ENCODE measurements at regions not wholly inside any gene's neighbourhood (a gene's known extent, or its start where the extent isn't known, plus 50 kb on each side); places are given as distances from the start of the nearest gene placed in this dataset.
"Not testable (repeated sequence)": the region's sequence is repeated elsewhere in the genome, so short reads cannot be mapped to it uniquely, and the experiment has no call there.

DNA sequence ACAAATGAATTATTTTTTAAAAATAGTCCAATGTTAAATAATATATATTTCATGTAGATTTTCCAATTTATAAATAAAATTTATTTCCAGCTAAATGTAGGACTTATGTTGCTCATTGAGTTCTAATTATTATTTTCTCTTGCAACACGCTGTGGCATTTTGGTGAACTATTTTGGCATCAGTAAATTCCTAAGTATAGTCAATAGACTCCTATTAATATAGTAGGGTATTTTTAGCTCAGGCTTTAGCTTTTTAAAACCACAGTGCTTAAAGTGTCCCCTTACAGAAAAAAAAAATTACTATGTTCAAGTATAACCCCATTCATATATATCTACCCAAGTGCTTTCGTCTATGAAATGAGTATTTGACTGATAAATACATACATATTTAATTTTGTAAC, 919.2 kb upstream of the SOX9 start:
- no peak for DNase-seq
- Histone ChIP-seq H2BK12ac (ENCODE audit: low read length) (no peak overlapping the region), H2AFZ (ENCODE audit: insufficient read depth, low read length, poor library complexity) (no peak overlapping the region), H2BK5ac (ENCODE audit: low read depth, low read length, poor library complexity) (no peak overlapping the region), H3K9me3 (ENCODE audit: insufficient read depth, low read depth, low read length) (no peaks in the 10 kb centered on the region), H3K18ac (ENCODE audit: low read length) (no peak overlapping the region), H3K23ac (ENCODE audit: low read length) (no peak overlapping the region), H2BK120ac (ENCODE audit: insufficient read depth, low read length, poor library complexity) (no peak overlapping the region), H3K27ac (ENCODE audit: low read depth, low read length) (no peak overlapping the region), H4K8ac (ENCODE audit: low read depth, low read length) (no peak overlapping the region), H2AK5ac (ENCODE audit: low read length) (no peak overlapping the region), H3K4me3 (ENCODE audit: low read depth, low read length) (no peak overlapping the region), H3K27me3 (ENCODE audit: insufficient read depth, low read length) (no peaks in the 10 kb centered on the region), H3K79me1 (ENCODE audit: low read length) (no peaks in the 10 kb centered on the region), H4K12ac (ENCODE audit: low read depth, low read length) (no peak overlapping the region), H3K4ac (ENCODE audit: low read depth, low read length) (no peak overlapping the region), H3K36me3 (ENCODE audit: control insufficient read depth in 1 of 2, insufficient read depth in 2 of 2, low read length in 2 of 2) (no peaks in the 10 kb centered on the region), H3K79me2 (ENCODE audit: control insufficient read depth, insufficient read depth, low read length, poor library complexity) (no peaks in the 10 kb centered on the region), H3K4me2 (ENCODE audit: low read length) (no peak overlapping the region), H3K14ac (ENCODE audit: low read length) (no peak overlapping the region), H4K91ac (ENCODE audit: low read depth, low read length) (no peak overlapping the region), H3K9ac (ENCODE audit: low read length) (no peak overlapping the region), H3K4me1 (ENCODE audit: control insufficient read depth in 1 of 2, insufficient read depth in 2 of 2, low read length in 2 of 2) (no peaks in the 10 kb centered on the region)
- WGBS (ENCODE audit: extremely low coverage, insufficient coverage, insufficient read length): no CpG with 5 or more reads among the region's 2 CpGs

DNA sequence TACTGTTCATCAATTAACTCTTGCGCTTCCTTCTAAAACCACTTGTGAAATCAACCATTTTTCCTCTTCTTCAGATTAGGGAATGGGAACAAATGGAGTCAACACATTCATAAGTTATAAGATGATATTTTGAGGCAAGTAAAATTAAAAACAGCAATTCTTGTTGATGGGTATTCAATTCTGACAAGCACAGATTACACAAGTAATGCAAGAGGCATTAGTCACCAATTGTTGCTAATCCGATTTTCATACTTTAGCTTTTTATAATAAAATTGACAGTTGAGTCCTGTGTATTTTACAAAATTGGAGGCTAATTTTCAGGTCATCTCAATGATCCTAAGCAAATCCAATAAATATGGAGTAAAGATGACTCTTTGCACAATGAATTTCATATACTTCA, 918.4 kb upstream of the SOX9 start:
- no peak overlapping the region for H2BK120ac ChIP-seq (ENCODE audit: insufficient read depth, low read length, poor library complexity)
- no peak overlapping the region for H4K91ac ChIP-seq (ENCODE audit: low read depth, low read length)
- no peak overlapping the region for H4K12ac ChIP-seq (ENCODE audit: low read depth, low read length)
- no peak overlapping the region for H4K8ac ChIP-seq (ENCODE audit: low read depth, low read length)
- no peak for DNase-seq
- no peaks in the 10 kb centered on the region for H3K79me1 ChIP-seq (ENCODE audit: low read length)
- H3K9ac ChIP-seq (ENCODE audit: low read length): no peak overlapping the region
- H2AFZ ChIP-seq (ENCODE audit: insufficient read depth, low read length, poor library complexity): no peak overlapping the region
- H2AK5ac ChIP-seq (ENCODE audit: low read length): no peak overlapping the region
- H3K14ac ChIP-seq (ENCODE audit: low read length): no peak overlapping the region
- no peaks in the 10 kb centered on the region for H3K27me3 ChIP-seq (ENCODE audit: insufficient read depth, low read length)
- H3K18ac ChIP-seq (ENCODE audit: low read length): no peak overlapping the region
- H2BK5ac ChIP-seq (ENCODE audit: low read depth, low read length, poor library complexity): no peak overlapping the region
- no peak overlapping the region for H3K4me2 ChIP-seq (ENCODE audit: low read length)
- no peak overlapping the region for H3K27ac ChIP-seq (ENCODE audit: low read depth, low read length)
- H3K4ac ChIP-seq (ENCODE audit: low read depth, low read length): no peak overlapping the region
- no peaks in the 10 kb centered on the region for H3K36me3 ChIP-seq (ENCODE audit: control insufficient read depth in 1 of 2, insufficient read depth in 2 of 2, low read length in 2 of 2)
- H3K23ac ChIP-seq (ENCODE audit: low read length): no peak overlapping the region
- H3K4me1 ChIP-seq (ENCODE audit: control insufficient read depth in 1 of 2, insufficient read depth in 2 of 2, low read length in 2 of 2): no peaks in the 10 kb centered on the region
- H2BK12ac ChIP-seq (ENCODE audit: low read length): no peak overlapping the region
- no peaks in the 10 kb centered on the region for H3K79me2 ChIP-seq (ENCODE audit: control insufficient read depth, insufficient read depth, low read length, poor library complexity)
- WGBS (ENCODE audit: extremely low coverage, insufficient coverage, insufficient read length): no CpG with 5 or more reads among the region's 2 CpGs
- H3K4me3 ChIP-seq (ENCODE audit: low read depth, low read length): no peak overlapping the region
- H3K9me3 ChIP-seq (ENCODE audit: insufficient read depth, low read depth, low read length): no peaks in the 10 kb centered on the region

DNA sequence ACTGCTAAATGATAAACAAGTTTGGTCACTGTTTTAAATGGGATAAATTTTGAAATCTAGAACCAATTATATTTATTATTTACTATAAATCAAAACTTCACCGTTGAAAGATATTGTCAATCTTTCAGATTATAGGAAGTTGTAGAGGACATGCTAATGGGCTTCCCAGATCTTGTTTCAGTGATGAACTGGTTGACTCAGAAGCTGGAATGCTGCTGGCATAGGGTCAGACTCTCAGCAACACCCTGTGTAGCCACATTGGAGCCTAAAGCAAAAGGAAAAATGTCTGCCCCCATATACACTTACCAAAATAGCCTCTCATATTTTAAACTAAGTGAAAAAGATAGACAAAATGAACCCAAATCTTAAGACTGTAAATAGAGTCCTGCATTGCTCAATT, 916.9 kb upstream of the SOX9 start:
- no peak overlapping the region for H3K4ac ChIP-seq (ENCODE audit: low read depth, low read length)
- no peak overlapping the region for H2AK5ac ChIP-seq (ENCODE audit: low read length)
- H2BK5ac ChIP-seq (ENCODE audit: low read depth, low read length, poor library complexity): no peak overlapping the region
- no peak overlapping the region for H3K27ac ChIP-seq (ENCODE audit: low read depth, low read length)
- H2BK120ac ChIP-seq (ENCODE audit: insufficient read depth, low read length, poor library complexity): no peak overlapping the region
- H3K23ac ChIP-seq (ENCODE audit: low read length): no peak overlapping the region
- no CpG with 5 or more reads among the region's 1 CpG for WGBS (ENCODE audit: extremely low coverage, insufficient coverage, insufficient read length)
- no peak overlapping the region for H3K9ac ChIP-seq (ENCODE audit: low read length)
- no peaks in the 10 kb centered on the region for H3K4me1 ChIP-seq (ENCODE audit: control insufficient read depth in 1 of 2, insufficient read depth in 2 of 2, low read length in 2 of 2)
- no peak overlapping the region for H3K4me3 ChIP-seq (ENCODE audit: low read depth, low read length)
- no peaks in the 10 kb centered on the region for H3K79me2 ChIP-seq (ENCODE audit: control insufficient read depth, insufficient read depth, low read length, poor library complexity)
- peak in 1 of 2 donors; percentile 32 for DNase-seq
- no peak overlapping the region for H2AFZ ChIP-seq (ENCODE audit: insufficient read depth, low read length, poor library complexity)
- no peak overlapping the region for H2BK12ac ChIP-seq (ENCODE audit: low read length)
- H4K8ac ChIP-seq (ENCODE audit: low read depth, low read length): no peak overlapping the region
- H4K91ac ChIP-seq (ENCODE audit: low read depth, low read length): no peak overlapping the region
- no peaks in the 10 kb centered on the region for H3K36me3 ChIP-seq (ENCODE audit: control insufficient read depth in 1 of 2, insufficient read depth in 2 of 2, low read length in 2 of 2)
- no peaks in the 10 kb centered on the region for H3K27me3 ChIP-seq (ENCODE audit: insufficient read depth, low read length)
- no peak overlapping the region for H3K18ac ChIP-seq (ENCODE audit: low read length)
- no peak overlapping the region for H3K14ac ChIP-seq (ENCODE audit: low read length)
- no peaks in the 10 kb centered on the region for H3K79me1 ChIP-seq (ENCODE audit: low read length)
- no peak overlapping the region for H3K4me2 ChIP-seq (ENCODE audit: low read length)
- no peaks in the 10 kb centered on the region for H3K9me3 ChIP-seq (ENCODE audit: insufficient read depth, low read depth, low read length)
- no peak overlapping the region for H4K12ac ChIP-seq (ENCODE audit: low read depth, low read length)

DNA sequence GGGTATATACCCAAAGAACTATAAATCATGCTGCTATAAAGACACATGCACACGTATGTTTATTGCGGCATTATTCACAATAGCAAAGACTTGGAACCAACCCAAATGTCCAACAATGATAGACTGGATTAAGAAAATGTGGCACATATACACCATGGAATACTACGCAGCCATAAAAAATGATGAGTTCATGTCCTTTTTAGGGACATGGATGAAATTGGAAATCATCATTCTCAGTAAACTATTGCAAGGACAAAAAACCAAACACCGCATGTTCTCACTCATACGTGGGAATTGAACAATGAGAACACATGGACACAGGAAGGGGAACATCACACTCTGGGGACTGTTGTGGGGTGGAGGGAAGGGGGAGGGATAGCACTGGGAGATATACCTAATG, 914.9 kb upstream of the SOX9 start:
- WGBS (ENCODE audit: extremely low coverage, insufficient coverage, insufficient read length): no CpG with 5 or more reads among the region's 5 CpGs
- not testable (repeated sequence) for H3K4ac ChIP-seq (ENCODE audit: low read depth, low read length); H3K9me3 ChIP-seq (ENCODE audit: insufficient read depth, low read depth, low read length); H2AK5ac ChIP-seq (ENCODE audit: low read length); H3K79me1 ChIP-seq (ENCODE audit: low read length); DNase-seq; H2BK5ac ChIP-seq (ENCODE audit: low read depth, low read length, poor library complexity); H3K18ac ChIP-seq (ENCODE audit: low read length); H3K23ac ChIP-seq (ENCODE audit: low read length); H2BK12ac ChIP-seq (ENCODE audit: low read length); H3K36me3 ChIP-seq (ENCODE audit: control insufficient read depth in 1 of 2, insufficient read depth in 2 of 2, low read length in 2 of 2); H3K27me3 ChIP-seq (ENCODE audit: insufficient read depth, low read length); H4K12ac ChIP-seq (ENCODE audit: low read depth, low read length); H2BK120ac ChIP-seq (ENCODE audit: insufficient read depth, low read length, poor library complexity); H3K14ac ChIP-seq (ENCODE audit: low read length); H3K79me2 ChIP-seq (ENCODE audit: control insufficient read depth, insufficient read depth, low read length, poor library complexity); H3K9ac ChIP-seq (ENCODE audit: low read length); H3K4me2 ChIP-seq (ENCODE audit: low read length); H4K91ac ChIP-seq (ENCODE audit: low read depth, low read length); H3K4me1 ChIP-seq (ENCODE audit: control insufficient read depth in 1 of 2, insufficient read depth in 2 of 2, low read length in 2 of 2); H3K4me3 ChIP-seq (ENCODE audit: low read depth, low read length); H3K27ac ChIP-seq (ENCODE audit: low read depth, low read length); H4K8ac ChIP-seq (ENCODE audit: low read depth, low read length); H2AFZ ChIP-seq (ENCODE audit: insufficient read depth, low read length, poor library complexity)
